Right ventricle myocardium superior (tissue), 1 donor: ENCODE measurements at regions not wholly inside any gene's neighbourhood (a gene's known extent, or its start where the extent isn't known, plus 50 kb on each side); places are given as distances from the start of the nearest gene placed in this dataset.

Experiments
- ATAC-seq: fragments of 200-7000 bp; cut with Tn5 transposase; one replicate; pipeline ENCODE4 v1.9.1; 2020; ENCODE audit warnings: mild to moderate bottlenecking; ENCODE audit not compliant: poor library complexity
- DNase-seq: peaks from one replicate; pipeline ENCODE4 v3.0.0-alpha.2; 2020
- intact Hi-C: fragments of 100-400 bp; cut with DNase I; formaldehyde crosslinking; loops from one replicate; pipeline ENCODE4 v1.11.2; 2022
- donor health status: DM: no; HTN: yes; CAD: no; lungs with severe emphysema.

- DNase-seq (peak; percentile 80), ATAC-seq (peak; percentile 38)
- intact Hi-C loops, result loop anchor here (5.0 kb wide), 1 partner anchor 49 kb away; no protein-coding TSS in a partner anchor
Observed at GRCh38 chr15:31265871-31266711, 60.5 kb upstream of the KLF13 start.

GRCh38 chr15:31266712-31267111 lies 59.9 kb upstream of the KLF13 start:
- intact Hi-C loops, result loop anchor here (5.0 kb wide), 1 partner anchor 49 kb away; no protein-coding TSS in a partner anchor
- DNase-seq (peak; percentile 40), ATAC-seq (no peak)

- no peak for ATAC-seq
Observed at GRCh38 chr15:31267161-31268107, 59.2 kb upstream of the KLF13 start.

GRCh38 chr15:31268108-31268501 lies 58.5 kb upstream of the KLF13 start:
- intact Hi-C loops, result loop anchor here (5.0 kb wide), 1 partner anchor 51 kb away; no protein-coding TSS in a partner anchor
- no peak for ATAC-seq
- DNase-seq, result no peak

More at GRCh38 chr15:31267161-31268107, 59.2 kb upstream of the KLF13 start:
- peak; percentile 27 for DNase-seq
- intact Hi-C loops, result loop anchor here (5.0 kb wide), 1 partner anchor 50 kb away; no protein-coding TSS in a partner anchor

- DNase-seq (no peak), ATAC-seq (no peak)
- intact Hi-C loops, result loop anchor here (5.0 kb wide), 1 partner anchor 52 kb away; no protein-coding TSS in a partner anchor
Observed at GRCh38 chr15:31268911-31269784, 57.5 kb upstream of the KLF13 start.

- DNase-seq (no peak), ATAC-seq (no peak)
- intact Hi-C loops, result loop anchor here (5.0 kb wide), 1 partner anchor 53 kb away; no protein-coding TSS in a partner anchor
Observed at GRCh38 chr15:31269816-31270575, 56.6 kb upstream of the KLF13 start.

- DNase-seq (no peak), ATAC-seq (no peak)
- intact Hi-C loops, result no loop called here
Observed at GRCh38 chr15:31270767-31271166, 55.9 kb upstream of the KLF13 start.

- DNase-seq, result no peak
- no peak for ATAC-seq
- intact Hi-C loops, result no loop called here
Observed at GRCh38 chr15:31271224-31271635, 55.4 kb upstream of the KLF13 start.

GRCh38 chr15:31271711-31272557 lies 54.7 kb upstream of the KLF13 start:
- intact Hi-C loops, result no loop called here
- ATAC-seq (no peak), DNase-seq (no peak)

- no peak for DNase-seq
- intact Hi-C loops, result no loop called here
Observed at GRCh38 chr15:31272558-31273257, 53.9 kb upstream of the KLF13 start.

GRCh38 chr15:31273258-31273941 lies 53.2 kb upstream of the KLF13 start:
- ATAC-seq (no peak), DNase-seq (no peak)
- intact Hi-C loops, result no loop called here

More at GRCh38 chr15:31272558-31273257, 53.9 kb upstream of the KLF13 start:
- no peak for ATAC-seq

- no peak for ATAC-seq
- intact Hi-C loops, result no loop called here
- no peak for DNase-seq
Observed at GRCh38 chr15:31274496-31275330, 51.9 kb upstream of the KLF13 start.

GRCh38 chr15:31275331-31276262 lies 51.0 kb upstream of the KLF13 start:
- intact Hi-C loops, result no loop called here
- ATAC-seq (no peak), DNase-seq (no peak)
